ENCODE measurements at regions not wholly inside any gene's neighbourhood (a gene's known extent, or its start where the extent isn't known, plus 50 kb on each side); places are given as distances from the start of the nearest gene placed in this dataset.

DNA sequence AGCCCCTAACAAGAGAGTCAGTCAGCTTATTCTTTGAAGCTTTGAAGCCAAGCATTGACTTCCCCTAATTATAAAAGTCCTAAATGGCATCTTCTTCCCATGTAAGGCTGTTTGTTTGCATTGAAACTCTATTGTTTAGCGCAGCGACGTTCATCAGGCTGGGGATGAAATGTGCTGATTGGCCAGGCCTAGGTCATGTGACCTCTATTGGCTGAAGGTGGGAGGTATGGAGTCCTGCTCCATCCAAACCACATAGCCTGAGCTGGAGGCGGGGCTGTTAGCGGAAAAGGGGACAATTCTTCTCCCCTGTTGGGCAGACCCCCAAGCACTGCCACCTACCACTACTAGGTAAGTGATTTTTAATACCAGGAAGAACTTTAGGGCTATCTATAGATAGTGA, 145.3 kb upstream of the PRR23C start:
- no peak for TF ChIP-seq GATA3 (IDR thresholded peaks at IDR 0.05; ENCODE audit: low read depth, low read length)
- no peak for TF ChIP-seq GATA2 (IDR thresholded peaks at IDR 0.05; ENCODE audit: low read depth, low read length)

Data from SH-SY5Y (cell line).